Heart left ventricle (tissue), 16 donors: ENCODE measurements at regions not wholly inside any gene's neighbourhood (a gene's known extent, or its start where the extent isn't known, plus 50 kb on each side); places are given as distances from the start of the nearest gene placed in this dataset.
"Not testable (repeated sequence)": the region's sequence is repeated elsewhere in the genome, so short reads cannot be mapped to it uniquely, and the experiment has no call there.

Experiments
- ATAC-seq, 4 donors: fragments of 200-7000 bp; cut with Tn5 transposase; one replicate each; pipeline ENCODE4 v1.9.1; 2020 to 2022; ENCODE audit warnings: moderate library complexity in 4 of 4, mild to moderate bottlenecking in 3 of 4, moderate number of reproducible peaks in 1 of 4
- DNase-seq, 5 donors: peaks; one replicate each; pipeline ENCODE4 v3.0.0-alpha.2; 2020
- H3K27ac ChIP-seq, 12 donors: fragments of 200-600 bp; sonication (generic) in 4 of 12; one replicate each; pipeline versions ENCODE4 v1.5.0 to v1.8.0; 2016 to 2022; ENCODE audit warnings: mild to moderate bottlenecking in 2 of 12
- H3K27me3 ChIP-seq, 9 donors: fragments of 200-600 bp; sonication (generic) in 2 of 9; one replicate each; pipeline versions ENCODE4 v1.5.1 to v1.8.0; 2016 to 2022; ENCODE audit warnings: mild to moderate bottlenecking in 3 of 9
- H3K36me3 ChIP-seq, 9 donors: fragments of 200-600 bp; sonication (generic) in 2 of 9; one replicate each; pipeline versions ENCODE4 v1.5.0 to v1.8.0; 2018 to 2022; ENCODE audit warnings: mild to moderate bottlenecking in 2 of 9
- H3K4me1 ChIP-seq, 12 donors: fragments of 200-600 bp; sonication (generic) in 4 of 12; one replicate each; pipeline versions ENCODE4 v1.5.0 to v1.8.0; 2016 to 2022; ENCODE audit warnings: mild to moderate bottlenecking in 3 of 12
- H3K4me3 ChIP-seq, 12 donors: fragments of 200-600 bp; sonication (generic) in 4 of 12; one replicate each; pipeline versions ENCODE4 v1.5.0 to v1.8.0; 2017 to 2022; ENCODE audit warnings: mild to moderate bottlenecking in 9 of 12, moderate library complexity in 4 of 12
- H3K9me3 ChIP-seq, 12 donors: fragments of 200-600 bp; sonication (generic) in 4 of 12; one replicate each; pipeline versions ENCODE4 v1.5.0 to v1.8.0; 2016 to 2022; ENCODE audit warnings: mild to moderate bottlenecking in 1 of 12
- CTCF ChIP-seq, 12 donors: fragments of 200-600 bp; sonication (generic) in 4 of 12; IDR thresholded peaks; one replicate each; pipeline versions ENCODE4 v1.5.0 to v1.8.0; 2018 to 2022; ENCODE audit warnings: antibody characterized with exemption in 12 of 12, mild to moderate bottlenecking in 5 of 12
- POLR2A ChIP-seq, 2 donors: fragments of 450-650 bp; IDR thresholded peaks; one replicate each; pipeline ENCODE4 v1.6.1; 2017; ENCODE audit warnings: antibody characterized with exemption in 2 of 2, mild to moderate bottlenecking in 2 of 2, moderate library complexity in 2 of 2
- WGBS, 4 donors: extraction: QIAGEN DNeasy Blood & Tissue Kit in 2 of 4; methylation state at CpG; one replicate each; pipeline versions ENCODE4 v1.1.5 to v1.1.7; 2013 to 2018; 5-methylcytosine and 5-hydroxymethylcytosine counted together
- intact Hi-C, 10 donors: fragments of 100-400 bp; cut with DNase I; formaldehyde crosslinking; loops; one replicate each; pipeline versions ENCODE4 v1.11.1 to v1.14.2; 2022
- donor health status: ischemic (EF 13 %, LVEDD 7.1; RV severe dilation, severe dysfunction).
- donor health status: healthy with polysubstance abuse.
- donor health status: DM: no; HTN: yes; CAD: no.
- donor health status: DM: no; HTN: no; CAD: no.
- donor health status: ischemic (EF 25% LVEDD 6.9; RV normal size, moderate dysfunction).
- donor health status: ischemic (EF 25% LVEDD 5.7; RV mildly dilated, moderate dysfunction).
- donor health status: healthy.
- donor health status: DM: yes; HTN: yes; CAD: no.
- donor health status: ischemic (EF 35%, LVEDD 5.7; RV mildly dilated, moderate dysfunction).
- donor health status: nonischemic (EF 11% LVEDD 7.7; RV severe dilation, severe dysfunction).
- donor health status: DM: yes; HTN: yes; CAD: no.
- donor health status: PGD.
- donor health status: ischemic (EF 29% LVEDD 5.4; RV normal size, mild dysfunction).
- donor health status: nonischemic (EF 23%, LVEDD 6.1; RV moderate dilation, normal function).

- WGBS, 4 donors, result 81 to 95% (median 83%) methylated on average over 1 of the region's 1 CpG
- Histone ChIP-seq H3K4me3 (no peak overlapping the region), H3K27me3 (no peaks in the 10 kb centered on the region), H3K4me1 (no peaks in the 10 kb centered on the region), H3K27ac (no peak overlapping the region), H3K9me3 (peaks cover 0 to 13% (median 4%) of the 10 kb centered on the region in 12 donors), H3K36me3 (no peaks in the 10 kb centered on the region)
- no peak for DNase-seq
- TF ChIP-seq CTCF (IDR thresholded peaks at IDR 0.05) (no peak), POLR2A (IDR thresholded peaks at IDR 0.05) (no peak)
- ATAC-seq, result no peak
- intact Hi-C loops, result no loop called here
Observed at GRCh38 chr2:146697307-146697706, 1147.5 kb upstream of the ACVR2A start.

- H3K4me3 ChIP-seq, H3K9me3 ChIP-seq, H3K36me3 ChIP-seq, DNase-seq, H3K27me3 ChIP-seq, H3K27ac ChIP-seq, intact Hi-C loops, H3K4me1 ChIP-seq, ATAC-seq: not testable (repeated sequence)
- 56 to 96% (median 78%) methylated on average over 2 to 3 of the region's 3 CpGs for WGBS, 4 donors
Observed at GRCh38 chr2:146696787-146697186, 1148.0 kb upstream of the ACVR2A start.

- H3K36me3 ChIP-seq, result no peaks in the 10 kb centered on the region
- ATAC-seq, result no peak
- no peak for TF ChIP-seq POLR2A (IDR thresholded peaks at IDR 0.05)
- no peak for TF ChIP-seq CTCF (IDR thresholded peaks at IDR 0.05)
- H3K4me1 ChIP-seq, result no peaks in the 10 kb centered on the region
- no peak for DNase-seq
- H3K27ac ChIP-seq, result no peak overlapping the region
- WGBS, 4 donors, result 88 to 97% (median 91%) methylated on average over 1 of the region's 1 CpG
- H3K9me3 ChIP-seq, result no peaks in the 10 kb centered on the region
- intact Hi-C loops, result no loop called here
- H3K27me3 ChIP-seq, result no peaks in the 10 kb centered on the region
- H3K4me3 ChIP-seq, result no peak overlapping the region
Observed at GRCh38 chr2:146681991-146682390, 1162.8 kb upstream of the ACVR2A start.

GRCh38 chr2:146678516-146678915, 1166.3 kb upstream of the ACVR2A start:
- intact Hi-C loops, result no loop called here
- 70 to 76% (median 72%) methylated on average over 5 of the region's 5 CpGs for WGBS, 4 donors
- H3K4me1 ChIP-seq, result no peaks in the 10 kb centered on the region

More at GRCh38 chr2:146678516-146678915, 1166.3 kb upstream of the ACVR2A start:
- Histone ChIP-seq H3K4me3 (no peak overlapping the region), H3K27me3 (no peaks in the 10 kb centered on the region), H3K27ac (no peak overlapping the region), H3K36me3 (no peaks in the 10 kb centered on the region), H3K9me3 (no peaks in the 10 kb centered on the region)
- ATAC-seq (no peak), DNase-seq (no peak)
- TF ChIP-seq POLR2A (IDR thresholded peaks at IDR 0.05) (no peak), CTCF (IDR thresholded peaks at IDR 0.05) (no peak)
